Endothelial cell (in vitro differentiated cells): ENCODE measurements at regions not wholly inside any gene's neighbourhood (a gene's known extent, or its start where the extent isn't known, plus 50 kb on each side); places are given as distances from the start of the nearest gene placed in this dataset.

Source experiments
- DNase-seq: peaks from one replicate; pipeline ENCODE4 v3.0.0; 2021; ENCODE audit warnings: low spot score
- H3K27ac Mint-ChIP-seq: one replicate; pipeline ENCODE4 v1.8.0; 2021; ENCODE audit warnings: mixed read lengths, inconsistent platforms; ENCODE audit not compliant: unreplicated experiment
- H3K27me3 Mint-ChIP-seq: one replicate; pipeline ENCODE4 v1.8.0; 2021; ENCODE audit warnings: mild to moderate bottlenecking, moderate library complexity, mixed read lengths, inconsistent platforms; ENCODE audit not compliant: unreplicated experiment
- H3K36me3 Mint-ChIP-seq: one replicate; pipeline ENCODE4 v1.8.0; 2021; ENCODE audit warnings: mild to moderate bottlenecking, low read depth, mixed read lengths, inconsistent platforms; ENCODE audit not compliant: unreplicated experiment
- H3K4me1 Mint-ChIP-seq: one replicate; pipeline ENCODE4 v1.8.0; 2021; ENCODE audit warnings: mild to moderate bottlenecking, mixed read lengths, inconsistent platforms; ENCODE audit not compliant: unreplicated experiment
- H3K4me3 Mint-ChIP-seq: one replicate; pipeline ENCODE4 v1.8.0; 2021; ENCODE audit warnings: mild to moderate bottlenecking, mixed read lengths, inconsistent platforms; ENCODE audit not compliant: unreplicated experiment
- H3K9me3 Mint-ChIP-seq: one replicate; pipeline ENCODE4 v1.8.0; 2021; ENCODE audit warnings: mixed read lengths, inconsistent platforms; ENCODE audit not compliant: unreplicated experiment
- TF ChIP-seq, protein P1 (sequence below): fragments of 200-600 bp; sonication (generic); IDR thresholded peaks from one replicate; pipeline ENCODE4 v1.5.0; 2021; ENCODE audit warnings: antibody characterized with exemption; ENCODE audit not compliant: unreplicated experiment

DNA sequence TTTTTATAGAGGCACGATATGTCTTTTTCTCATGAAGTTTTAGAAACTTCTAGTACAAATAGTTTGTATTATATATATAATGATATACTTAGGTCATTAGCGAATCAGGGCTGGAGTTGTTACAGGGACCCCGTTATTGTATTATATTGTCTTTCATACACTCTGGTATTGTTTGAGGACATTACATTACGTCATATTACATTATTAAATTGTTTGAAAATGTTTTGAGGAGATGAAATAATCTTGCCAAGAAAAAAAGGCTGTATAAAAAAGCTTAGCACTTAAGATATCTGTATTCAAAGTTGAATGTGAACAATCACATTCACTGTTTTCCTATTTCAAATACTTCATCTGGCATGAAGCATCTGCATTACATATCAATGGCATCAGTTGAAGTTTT is 239.6 kb upstream of the ASCC3 start:
- TF ChIP-seq, protein P1, sequence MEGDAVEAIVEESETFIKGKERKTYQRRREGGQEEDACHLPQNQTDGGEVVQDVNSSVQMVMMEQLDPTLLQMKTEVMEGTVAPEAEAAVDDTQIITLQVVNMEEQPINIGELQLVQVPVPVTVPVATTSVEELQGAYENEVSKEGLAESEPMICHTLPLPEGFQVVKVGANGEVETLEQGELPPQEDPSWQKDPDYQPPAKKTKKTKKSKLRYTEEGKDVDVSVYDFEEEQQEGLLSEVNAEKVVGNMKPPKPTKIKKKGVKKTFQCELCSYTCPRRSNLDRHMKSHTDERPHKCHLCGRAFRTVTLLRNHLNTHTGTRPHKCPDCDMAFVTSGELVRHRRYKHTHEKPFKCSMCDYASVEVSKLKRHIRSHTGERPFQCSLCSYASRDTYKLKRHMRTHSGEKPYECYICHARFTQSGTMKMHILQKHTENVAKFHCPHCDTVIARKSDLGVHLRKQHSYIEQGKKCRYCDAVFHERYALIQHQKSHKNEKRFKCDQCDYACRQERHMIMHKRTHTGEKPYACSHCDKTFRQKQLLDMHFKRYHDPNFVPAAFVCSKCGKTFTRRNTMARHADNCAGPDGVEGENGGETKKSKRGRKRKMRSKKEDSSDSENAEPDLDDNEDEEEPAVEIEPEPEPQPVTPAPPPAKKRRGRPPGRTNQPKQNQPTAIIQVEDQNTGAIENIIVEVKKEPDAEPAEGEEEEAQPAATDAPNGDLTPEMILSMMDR, result no peak
- H3K36me3 Mint-ChIP-seq, result no peaks in the 10 kb centered on the region
- H3K9me3 Mint-ChIP-seq, result no peaks in the 10 kb centered on the region
- no peaks in the 10 kb centered on the region for H3K4me1 Mint-ChIP-seq
- no peak overlapping the region for H3K27ac Mint-ChIP-seq
- no peaks in the 10 kb centered on the region for H3K27me3 Mint-ChIP-seq
- H3K4me3 Mint-ChIP-seq, result no peak overlapping the region
- DNase-seq, result no peak

DNA sequence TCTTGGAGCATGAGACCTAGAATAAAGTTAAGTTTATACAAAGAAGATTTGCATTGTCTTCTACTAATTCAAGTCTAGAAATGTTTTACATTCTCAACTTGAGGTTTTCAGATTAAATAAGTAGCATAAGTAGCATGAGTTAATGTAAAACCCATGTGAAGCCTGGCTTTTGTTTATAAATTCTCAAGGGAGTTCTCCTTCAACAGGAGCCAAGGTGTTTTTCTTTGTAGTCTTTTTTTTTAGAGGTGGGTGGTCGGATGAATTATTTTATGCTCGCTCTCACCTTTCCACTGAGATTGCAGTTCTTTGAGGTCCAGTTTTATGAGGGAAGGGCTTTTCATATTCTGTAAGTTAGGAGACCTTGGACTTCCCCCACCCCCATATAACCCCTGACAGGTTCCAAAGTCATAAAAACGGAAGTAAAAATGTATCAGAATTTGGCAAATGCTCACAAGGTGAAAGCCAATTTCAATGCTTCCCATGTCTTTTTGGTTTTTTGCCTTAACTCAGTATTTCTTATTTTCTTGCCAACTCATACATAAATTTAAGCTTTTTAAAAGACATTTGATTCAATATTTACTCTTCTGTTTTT is 244.3 kb upstream of the ASCC3 start:
- Mint-ChIP-seq H3K4me1 (no peaks in the 10 kb centered on the region), H3K27me3 (no peaks in the 10 kb centered on the region), H3K9me3 (no peaks in the 10 kb centered on the region), H3K36me3 (no peaks in the 10 kb centered on the region), H3K27ac (no peak overlapping the region), H3K4me3 (no peak overlapping the region)
- DNase-seq, result no peak
- TF ChIP-seq, protein P1, result no peak

DNA sequence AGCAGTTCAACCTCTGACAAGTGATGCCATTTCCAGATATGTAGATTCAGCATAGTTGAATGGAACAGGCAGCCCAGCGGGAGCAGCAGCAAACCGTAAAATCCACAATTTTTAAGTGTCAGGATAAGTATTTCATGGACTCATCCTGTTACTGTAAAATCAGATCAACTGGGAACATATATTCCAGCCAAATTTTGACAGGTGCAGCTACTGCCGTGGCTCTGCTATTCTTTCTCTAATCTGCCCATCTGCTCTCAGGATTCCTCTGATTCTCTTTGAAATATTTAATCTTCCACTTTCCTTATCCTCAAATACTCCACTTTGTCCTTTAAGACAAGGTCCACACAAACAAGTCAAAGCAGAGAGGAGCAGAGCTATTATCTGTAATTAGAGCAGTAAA is 245.4 kb upstream of the ASCC3 start:
- no peak overlapping the region for H3K4me3 Mint-ChIP-seq
- no peaks in the 10 kb centered on the region for H3K4me1 Mint-ChIP-seq
- TF ChIP-seq, protein P1, result no peak
- no peak overlapping the region for H3K27ac Mint-ChIP-seq
- no peak for DNase-seq
- no peaks in the 10 kb centered on the region for H3K9me3 Mint-ChIP-seq
- no peaks in the 10 kb centered on the region for H3K36me3 Mint-ChIP-seq
- no peaks in the 10 kb centered on the region for H3K27me3 Mint-ChIP-seq

DNA sequence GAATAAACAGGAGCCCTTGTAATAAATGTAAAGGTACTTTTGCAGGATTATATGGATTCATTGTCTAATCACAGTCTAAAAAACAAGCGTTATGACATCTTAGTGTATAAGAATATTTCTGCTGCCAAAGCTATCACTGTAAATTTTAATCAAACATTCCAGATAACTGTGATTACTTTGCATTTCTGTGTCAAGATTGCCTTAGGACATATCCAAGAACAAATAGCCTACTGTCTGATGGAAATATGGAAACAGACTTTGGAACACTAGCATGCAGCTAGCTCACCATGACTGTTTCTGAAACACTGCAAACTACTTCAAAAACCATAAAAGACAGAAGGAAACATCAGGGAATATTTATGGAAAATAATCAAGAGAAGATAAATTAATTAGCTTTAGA is 248.7 kb upstream of the ASCC3 start:
- Mint-ChIP-seq H3K36me3 (no peaks in the 10 kb centered on the region), H3K27ac (no peak overlapping the region), H3K27me3 (no peaks in the 10 kb centered on the region), H3K4me1 (no peaks in the 10 kb centered on the region), H3K4me3 (no peak overlapping the region), H3K9me3 (no peaks in the 10 kb centered on the region)
- DNase-seq, result no peak
- TF ChIP-seq, protein P1, result no peak

DNA sequence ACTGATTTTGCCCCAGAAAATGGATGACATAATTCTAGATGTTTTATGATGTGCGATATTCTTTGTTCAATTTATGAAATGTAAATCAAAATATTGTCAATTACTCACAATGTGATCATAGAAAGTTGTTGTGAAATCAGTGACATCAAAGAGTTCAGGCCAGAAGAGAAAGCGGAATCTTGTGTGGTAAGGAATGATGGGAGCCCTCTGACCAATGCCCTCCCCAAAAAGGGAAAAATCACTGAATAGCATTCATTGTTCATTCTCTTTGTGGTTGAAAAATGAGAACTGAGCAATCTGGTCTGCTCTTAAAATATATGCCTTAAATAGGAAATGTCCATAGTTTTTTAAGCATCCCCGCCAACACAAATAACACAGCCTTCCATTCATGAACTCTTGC is 247.1 kb upstream of the GRIK2 start:
- TF ChIP-seq, protein P1, result no peak
- H3K27ac Mint-ChIP-seq, result no peak overlapping the region
- DNase-seq, result no peak

More for the DNA sequence above, 247.1 kb upstream of the GRIK2 start:
- H3K4me3 Mint-ChIP-seq, result no peak overlapping the region
- no peaks in the 10 kb centered on the region for H3K36me3 Mint-ChIP-seq
- no peaks in the 10 kb centered on the region for H3K9me3 Mint-ChIP-seq
- no peaks in the 10 kb centered on the region for H3K27me3 Mint-ChIP-seq
- no peaks in the 10 kb centered on the region for H3K4me1 Mint-ChIP-seq
